Smooth muscle cell (in vitro differentiated cells): ENCODE measurements at regions not wholly inside any gene's neighbourhood (a gene's known extent, or its start where the extent isn't known, plus 50 kb on each side); places are given as distances from the start of the nearest gene placed in this dataset.
A peak's percentile ranks its signal among the peaks of the same experiment; 100 is the strongest.

Experiments
- DNase-seq: peaks from one replicate; lab custom pipeline; 2025; ENCODE audit not compliant: unreplicated experiment; lab: John Stamatoyannopoulos, UW
- H2AFZ ChIP-seq: fragments of 200-600 bp; sonication (generic); 2 replicates; pipeline ENCODE4 v1.6.0; 2016; ENCODE audit warnings: antibody characterized with exemption, low read depth, mild to moderate bottlenecking
- H3F3A ChIP-seq: fragments of 200-600 bp; sonication (generic); 2 replicates; pipeline ENCODE4 v1.6.0; 2017; ENCODE audit warnings: antibody characterized with exemption, low read depth
- H3K27ac ChIP-seq: fragments of 200-600 bp; sonication (generic); 2 replicates; pipeline ENCODE4 v1.5.1; 2016; ENCODE audit warnings: low read depth, mild to moderate bottlenecking
- H3K27me3 ChIP-seq: fragments of 200-600 bp; sonication (generic); 2 replicates; pipeline ENCODE4 v1.6.1; 2016; ENCODE audit warnings: low read depth, mild to moderate bottlenecking
- H3K36me3 ChIP-seq: fragments of 200-600 bp; sonication (generic); 2 replicates; pipeline ENCODE4 v1.5.1; 2016; ENCODE audit warnings: low read depth
- H3K4me1 ChIP-seq: fragments of 200-600 bp; sonication (generic); 2 replicates; pipeline ENCODE4 v1.5.1; 2016; ENCODE audit warnings: low read depth
- H3K4me2 ChIP-seq: fragments of 200-600 bp; sonication (generic); 2 replicates; pipeline ENCODE4 v1.6.0; 2016; ENCODE audit warnings: mild to moderate bottlenecking
- H3K4me3 ChIP-seq: fragments of 200-600 bp; sonication (generic); 2 replicates; pipeline ENCODE4 v1.5.1; 2016; ENCODE audit warnings: mild to moderate bottlenecking
- H3K79me2 ChIP-seq: fragments of 200-600 bp; sonication (generic); 2 replicates; pipeline ENCODE4 v1.6.0; 2016; ENCODE audit warnings: low read depth, mild to moderate bottlenecking
- H3K9ac ChIP-seq: fragments of 200-600 bp; sonication (generic); 2 replicates; pipeline ENCODE4 v1.6.0; 2016; ENCODE audit warnings: low read depth
- H3K9me3 ChIP-seq: fragments of 200-600 bp; sonication (generic); replicated peaks from 2 replicates; pipeline ENCODE4 v1.5.1; 2016; ENCODE audit warnings: low read depth
- H4K20me1 ChIP-seq: fragments of 200-600 bp; sonication (generic); 2 replicates; pipeline ENCODE4 v1.6.0; 2016; ENCODE audit warnings: low read depth
- WGBS: methylation state at CpG from one replicate; pipeline ENCODE4 v1.1.7; 2016; ENCODE audit warnings: low lambda C conversion rate; 5-methylcytosine and 5-hydroxymethylcytosine counted together
- TF ChIP-seq, protein P1 (sequence below): fragments of 200-600 bp; sonication (generic); IDR thresholded peaks from 2 replicates; pipeline ENCODE4 v1.5.1; 2017; ENCODE audit warnings: borderline replicate concordance, mild to moderate bottlenecking, antibody characterized with exemption; ENCODE audit not compliant: insufficient read depth, poor library complexity, severe bottlenecking

GRCh38 chr3:56976651-56977560 is 83.6 kb upstream of the SPATA12 start:
- H3K9ac ChIP-seq, result peak overlapping the region; percentile 52
- 29% methylated on average over 9 of the region's 9 CpGs for WGBS
- no peak overlapping the region for H2AFZ ChIP-seq
- H3K79me2 ChIP-seq, result peaks cover 6% of the 10 kb centered on the region
- H4K20me1 ChIP-seq, result no peaks in the 10 kb centered on the region
- no peaks in the 10 kb centered on the region for H3K27me3 ChIP-seq
- H3K4me2 ChIP-seq, result peak overlapping the region; percentile 49
- DNase-seq, result peak; percentile 32
- H3K9me3 ChIP-seq, result no peaks in the 10 kb centered on the region
- peak overlapping the region; percentile 89 for H3K27ac ChIP-seq
- TF ChIP-seq, protein P1, sequence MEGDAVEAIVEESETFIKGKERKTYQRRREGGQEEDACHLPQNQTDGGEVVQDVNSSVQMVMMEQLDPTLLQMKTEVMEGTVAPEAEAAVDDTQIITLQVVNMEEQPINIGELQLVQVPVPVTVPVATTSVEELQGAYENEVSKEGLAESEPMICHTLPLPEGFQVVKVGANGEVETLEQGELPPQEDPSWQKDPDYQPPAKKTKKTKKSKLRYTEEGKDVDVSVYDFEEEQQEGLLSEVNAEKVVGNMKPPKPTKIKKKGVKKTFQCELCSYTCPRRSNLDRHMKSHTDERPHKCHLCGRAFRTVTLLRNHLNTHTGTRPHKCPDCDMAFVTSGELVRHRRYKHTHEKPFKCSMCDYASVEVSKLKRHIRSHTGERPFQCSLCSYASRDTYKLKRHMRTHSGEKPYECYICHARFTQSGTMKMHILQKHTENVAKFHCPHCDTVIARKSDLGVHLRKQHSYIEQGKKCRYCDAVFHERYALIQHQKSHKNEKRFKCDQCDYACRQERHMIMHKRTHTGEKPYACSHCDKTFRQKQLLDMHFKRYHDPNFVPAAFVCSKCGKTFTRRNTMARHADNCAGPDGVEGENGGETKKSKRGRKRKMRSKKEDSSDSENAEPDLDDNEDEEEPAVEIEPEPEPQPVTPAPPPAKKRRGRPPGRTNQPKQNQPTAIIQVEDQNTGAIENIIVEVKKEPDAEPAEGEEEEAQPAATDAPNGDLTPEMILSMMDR, result no peak
- no peaks in the 10 kb centered on the region for H3K36me3 ChIP-seq
- H3K4me3 ChIP-seq, result no peak overlapping the region
- H3K4me1 ChIP-seq, result peaks cover 9% of the 10 kb centered on the region
- H3F3A ChIP-seq, result peaks cover 37% of the 10 kb centered on the region

GRCh38 chr3:56975567-56975966 is 84.9 kb upstream of the SPATA12 start:
- WGBS, result 94% methylated on average over 1 of the region's 1 CpG

DNA sequence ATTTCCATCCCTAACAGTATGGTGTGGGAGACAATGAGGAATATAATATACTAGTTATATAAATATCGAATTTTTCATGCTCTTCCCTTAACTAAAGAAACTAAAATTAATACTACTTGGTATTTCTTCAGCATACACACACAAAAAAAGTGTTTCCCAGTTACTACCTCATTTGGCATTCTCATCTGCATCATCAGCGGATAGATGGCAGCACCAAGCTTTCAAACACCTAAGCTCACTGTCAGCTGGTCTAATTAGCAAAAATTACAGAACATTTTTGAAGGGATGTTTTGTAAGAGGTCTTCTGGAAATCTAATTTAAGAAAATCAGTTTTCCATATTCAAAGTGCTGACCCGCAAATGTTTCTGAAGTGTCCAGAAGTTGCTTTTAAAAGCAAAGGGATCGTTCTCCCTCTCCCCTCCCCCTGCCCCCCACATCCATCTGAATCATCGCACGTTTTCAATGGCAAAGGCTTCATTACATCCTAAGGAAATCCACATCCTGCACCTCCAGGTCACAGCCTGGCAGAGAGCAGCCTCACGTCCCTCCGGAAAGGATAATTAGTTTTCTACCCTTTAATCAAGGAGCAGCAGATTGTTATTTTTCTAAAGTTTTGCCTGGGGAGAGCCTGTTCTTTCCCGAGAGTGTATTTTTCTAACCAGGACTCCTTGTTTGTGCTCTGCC is 86.1 kb upstream of the SPATA12 start:
- Histone ChIP-seq H3K27ac (peak overlapping the region; percentile 71), H3K79me2 (peaks cover 3% of the 10 kb centered on the region), H3K9ac (no peak overlapping the region), H3K4me1 (peaks cover 15% of the 10 kb centered on the region), H4K20me1 (no peaks in the 10 kb centered on the region), H2AFZ (peak overlapping the region; percentile 42), H3K9me3 (no peaks in the 10 kb centered on the region), H3K4me2 (peak overlapping the region; percentile 64), H3K36me3 (no peaks in the 10 kb centered on the region), H3K27me3 (no peaks in the 10 kb centered on the region), H3F3A (peaks cover 47% of the 10 kb centered on the region), H3K4me3 (no peak overlapping the region)
- 35% methylated on average over 9 of the region's 9 CpGs for WGBS
- TF ChIP-seq, protein P1, result no peak
- DNase-seq, result no peak

More at GRCh38 chr3:56975567-56975966, 84.9 kb upstream of the SPATA12 start:
- no peak overlapping the region for H3K4me2 ChIP-seq
- no peaks in the 10 kb centered on the region for H3K27me3 ChIP-seq
- H3K9me3 ChIP-seq, result no peaks in the 10 kb centered on the region
- H3K27ac ChIP-seq, result peak overlapping the region; percentile 89
- TF ChIP-seq, protein P1, result no peak
- no peak for DNase-seq
- H3K36me3 ChIP-seq, result no peaks in the 10 kb centered on the region
- H3K9ac ChIP-seq, result no peak overlapping the region
- H3K4me3 ChIP-seq, result no peak overlapping the region
- peaks cover 14% of the 10 kb centered on the region for H3K4me1 ChIP-seq
- H2AFZ ChIP-seq, result no peak overlapping the region
- peaks cover 6% of the 10 kb centered on the region for H3K79me2 ChIP-seq
- H3F3A ChIP-seq, result peaks cover 46% of the 10 kb centered on the region
- H4K20me1 ChIP-seq, result no peaks in the 10 kb centered on the region
